Hepatocyte (in vitro differentiated cells): ENCODE measurements at regions not wholly inside any gene's neighbourhood (a gene's known extent, or its start where the extent isn't known, plus 50 kb on each side); places are given as distances from the start of the nearest gene placed in this dataset.

ENCODE experiments used
- DNase-seq: peaks from one replicate; pipeline ENCODE4 v3.0.0-alpha.2; 2016; ENCODE audit warnings: low spot score
- H2AFZ ChIP-seq: fragments of 200-600 bp; sonication (generic); 2 replicates; pipeline ENCODE4 v1.6.0; 2016; ENCODE audit warnings: antibody characterized with exemption, mild to moderate bottlenecking
- H3K27ac ChIP-seq: fragments of 200-600 bp; sonication (generic); 2 replicates; pipeline ENCODE4 v1.5.1; 2016; ENCODE audit warnings: mild to moderate bottlenecking
- H3K27me3 ChIP-seq: fragments of 200-600 bp; sonication (generic); 2 replicates; pipeline ENCODE4 v1.6.1; 2016
- H3K36me3 ChIP-seq: fragments of 200-600 bp; sonication (generic); replicated peaks from 2 replicates; pipeline ENCODE4 v1.5.1; 2016; ENCODE audit warnings: low read depth; ENCODE audit not compliant: insufficient read depth
- H3K4me1 ChIP-seq: fragments of 200-600 bp; sonication (generic); 2 replicates; pipeline ENCODE4 v1.5.1; 2016; ENCODE audit warnings: mild to moderate bottlenecking, moderate library complexity; ENCODE audit not compliant: insufficient read depth
- H3K4me2 ChIP-seq: fragments of 200-600 bp; sonication (generic); 2 replicates; pipeline ENCODE4 v1.6.0; 2016
- H3K4me3 ChIP-seq: fragments of 200-600 bp; sonication (generic); 2 replicates; pipeline ENCODE4 v1.5.1; 2016; ENCODE audit warnings: mild to moderate bottlenecking
- H3K79me2 ChIP-seq: fragments of 200-600 bp; sonication (generic); 2 replicates; pipeline ENCODE4 v1.6.0; 2017; ENCODE audit warnings: mild to moderate bottlenecking
- H3K9me2 ChIP-seq: fragments of 200-600 bp; sonication (generic); replicated peaks from 2 replicates; pipeline ENCODE4 v1.6.0; 2017; ENCODE audit warnings: mild to moderate bottlenecking; ENCODE audit not compliant: insufficient read depth
- H3K9me3 ChIP-seq: fragments of 200-600 bp; sonication (generic); 2 replicates; pipeline ENCODE4 v1.5.1; 2016; ENCODE audit warnings: low read depth, mild to moderate bottlenecking
- H4K20me1 ChIP-seq: fragments of 200-600 bp; sonication (generic); 2 replicates; pipeline ENCODE4 v1.6.0; 2016; ENCODE audit warnings: mild to moderate bottlenecking; ENCODE audit not compliant: insufficient read depth, poor library complexity, severe bottlenecking
- EZH2 ChIP-seq: fragments of 200-600 bp; sonication (generic); IDR thresholded peaks from 2 replicates; pipeline ENCODE4 v1.6.1; 2016; ENCODE audit warnings: antibody characterized with exemption, mild to moderate bottlenecking, borderline replicate concordance
- EZH2phosphoT487 ChIP-seq: fragments of 200-600 bp; sonication (generic); IDR thresholded peaks from one replicate; pipeline ENCODE4 v1.6.1; 2018; ENCODE audit warnings: antibody characterized with exemption, mild to moderate bottlenecking, low read depth, moderate library complexity; ENCODE audit not compliant: unreplicated experiment, severe bottlenecking
- WGBS: methylation state at CpG from one replicate; pipeline ENCODE4 v1.1.6; 2016; ENCODE audit warnings: low lambda C conversion rate; ENCODE audit errors: missing lambda C conversion rate; 5-methylcytosine and 5-hydroxymethylcytosine counted together
- TF ChIP-seq, protein P1 (sequence below): fragments of 200-600 bp; sonication (generic); IDR thresholded peaks from 2 replicates; pipeline ENCODE4 v1.5.1; 2016; ENCODE audit warnings: antibody characterized with exemption, mild to moderate bottlenecking; ENCODE audit not compliant: poor library complexity

DNA sequence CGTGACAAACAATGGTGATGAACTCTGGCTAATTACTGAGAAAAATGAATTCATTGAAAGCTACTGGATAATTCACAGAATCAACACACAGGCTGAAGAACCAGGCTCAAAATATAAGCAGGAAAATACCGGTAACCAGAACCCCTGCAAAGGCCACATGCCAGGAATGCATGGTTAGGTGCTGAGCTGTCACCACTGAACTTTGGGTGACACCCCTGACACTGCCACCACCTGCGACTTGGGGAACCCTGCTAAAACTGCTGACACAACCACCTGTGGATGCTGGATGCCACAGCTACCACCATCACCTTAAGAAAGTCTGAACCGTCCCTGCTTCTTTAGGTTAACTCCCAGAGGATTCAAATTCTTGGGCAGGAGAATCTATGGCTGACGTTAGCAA, 72.0 kb upstream of the NR4A3 start:
- Histone ChIP-seq H3K4me1 (no peaks in the 10 kb centered on the region), H3K4me3 (no peak overlapping the region), H2AFZ (no peak overlapping the region), H3K4me2 (no peak overlapping the region), H3K9me2 (no peaks in the 10 kb centered on the region), H4K20me1 (no peaks in the 10 kb centered on the region), H3K27ac (no peak overlapping the region), H3K36me3 (no peaks in the 10 kb centered on the region), H3K9me3 (no peaks in the 10 kb centered on the region), H3K79me2 (no peaks in the 10 kb centered on the region), H3K27me3 (no peaks in the 10 kb centered on the region)
- TF ChIP-seq EZH2 (no peak), EZH2phosphoT487 (no peak)
- TF ChIP-seq, protein P1, sequence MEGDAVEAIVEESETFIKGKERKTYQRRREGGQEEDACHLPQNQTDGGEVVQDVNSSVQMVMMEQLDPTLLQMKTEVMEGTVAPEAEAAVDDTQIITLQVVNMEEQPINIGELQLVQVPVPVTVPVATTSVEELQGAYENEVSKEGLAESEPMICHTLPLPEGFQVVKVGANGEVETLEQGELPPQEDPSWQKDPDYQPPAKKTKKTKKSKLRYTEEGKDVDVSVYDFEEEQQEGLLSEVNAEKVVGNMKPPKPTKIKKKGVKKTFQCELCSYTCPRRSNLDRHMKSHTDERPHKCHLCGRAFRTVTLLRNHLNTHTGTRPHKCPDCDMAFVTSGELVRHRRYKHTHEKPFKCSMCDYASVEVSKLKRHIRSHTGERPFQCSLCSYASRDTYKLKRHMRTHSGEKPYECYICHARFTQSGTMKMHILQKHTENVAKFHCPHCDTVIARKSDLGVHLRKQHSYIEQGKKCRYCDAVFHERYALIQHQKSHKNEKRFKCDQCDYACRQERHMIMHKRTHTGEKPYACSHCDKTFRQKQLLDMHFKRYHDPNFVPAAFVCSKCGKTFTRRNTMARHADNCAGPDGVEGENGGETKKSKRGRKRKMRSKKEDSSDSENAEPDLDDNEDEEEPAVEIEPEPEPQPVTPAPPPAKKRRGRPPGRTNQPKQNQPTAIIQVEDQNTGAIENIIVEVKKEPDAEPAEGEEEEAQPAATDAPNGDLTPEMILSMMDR = no peak
- 86% methylated on average over 5 of the region's 5 CpGs for WGBS
- DNase-seq = no peak

DNA sequence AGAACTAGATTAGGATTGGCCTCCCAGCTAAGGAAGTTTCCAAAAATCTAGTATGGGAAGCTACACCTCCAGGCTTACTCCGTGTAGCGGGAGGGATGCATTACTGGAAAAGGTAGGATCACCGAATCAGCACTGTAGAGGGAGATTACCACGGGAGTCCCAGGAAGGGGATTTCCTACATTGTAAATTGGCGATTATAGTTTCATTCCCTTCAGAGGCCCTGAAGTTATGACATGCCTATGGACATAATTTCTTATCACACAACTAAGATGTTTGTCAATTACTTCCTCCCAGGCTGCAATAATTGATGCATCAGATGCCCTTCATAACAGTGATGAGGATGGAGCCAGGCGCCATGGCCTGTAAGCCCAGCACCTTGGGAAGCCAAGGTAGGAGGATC, 71.2 kb upstream of the NR4A3 start:
- Histone ChIP-seq H3K4me1 (no peaks in the 10 kb centered on the region), H3K9me2 (no peaks in the 10 kb centered on the region), H3K36me3 (no peaks in the 10 kb centered on the region), H3K4me3 (no peak overlapping the region), H2AFZ (no peak overlapping the region), H3K4me2 (no peak overlapping the region), H3K27ac (no peak overlapping the region), H3K79me2 (no peaks in the 10 kb centered on the region), H3K9me3 (no peaks in the 10 kb centered on the region), H3K27me3 (peaks cover 3% of the 10 kb centered on the region), H4K20me1 (no peaks in the 10 kb centered on the region)
- WGBS = 97% methylated on average over 6 of the region's 6 CpGs
- DNase-seq = no peak
- TF ChIP-seq EZH2 = no peak
- TF ChIP-seq EZH2phosphoT487 = no peak
- TF ChIP-seq, protein P1 = no peak

DNA sequence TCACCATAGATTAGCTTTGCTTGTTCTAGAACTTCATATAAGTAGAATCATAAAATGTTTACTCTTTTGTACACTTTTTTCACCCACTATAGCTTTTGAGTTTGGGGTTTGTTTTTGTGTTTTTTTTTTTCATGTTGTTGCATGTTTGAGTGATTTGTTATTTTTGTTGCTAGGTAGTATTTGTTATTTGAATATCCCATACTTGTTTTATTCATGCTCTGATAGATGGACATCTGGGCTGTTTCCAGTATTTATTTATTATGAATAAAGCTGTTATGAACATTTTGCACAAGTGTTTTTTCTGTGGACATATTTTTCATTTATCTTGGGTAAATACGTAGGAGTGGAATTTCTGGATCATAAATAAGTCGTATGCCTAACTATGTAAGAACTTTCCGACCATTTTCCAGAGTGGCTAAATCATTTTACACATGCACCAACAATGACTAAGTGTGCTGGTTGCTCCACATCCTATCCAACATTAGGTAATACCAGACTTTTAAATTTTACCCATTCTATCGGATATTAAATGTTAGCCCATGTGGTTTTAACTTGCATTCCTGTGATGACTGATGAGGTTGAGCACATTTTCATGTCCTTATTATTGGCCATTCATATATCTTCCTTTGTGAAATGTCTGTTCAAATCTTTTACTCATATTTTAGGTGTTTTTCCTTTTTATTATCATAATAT, 69.1 kb upstream of the NR4A3 start:
- H3K4me3 ChIP-seq = no peak overlapping the region
- H3K9me2 ChIP-seq = no peaks in the 10 kb centered on the region
- WGBS = 85% methylated on average over 4 of the region's 4 CpGs
- H3K27ac ChIP-seq = no peak overlapping the region
- no peak overlapping the region for H2AFZ ChIP-seq
- H3K36me3 ChIP-seq = no peaks in the 10 kb centered on the region
- no peaks in the 10 kb centered on the region for H3K4me1 ChIP-seq
- TF ChIP-seq EZH2 = no peak
- TF ChIP-seq EZH2phosphoT487 = no peak
- TF ChIP-seq, protein P1 = no peak
- no peak for DNase-seq
- no peaks in the 10 kb centered on the region for H4K20me1 ChIP-seq
- no peaks in the 10 kb centered on the region for H3K79me2 ChIP-seq
- no peak overlapping the region for H3K4me2 ChIP-seq
- H3K9me3 ChIP-seq = no peaks in the 10 kb centered on the region
- peaks cover 3% of the 10 kb centered on the region for H3K27me3 ChIP-seq
